AG09309 (cell line): ENCODE measurements at regions not wholly inside any gene's neighbourhood (a gene's known extent, or its start where the extent isn't known, plus 50 kb on each side); places are given as distances from the start of the nearest gene placed in this dataset.

Source experiments
- DNase-seq: peaks from one replicate; pipeline ENCODE4 v3.0.0-alpha.2; 2010; ENCODE audit warnings: low read depth
- H3K4me3 ChIP-seq: 2 replicates; pipeline ENCODE4 v1.5.1; 2011; ENCODE audit warnings: mild to moderate bottlenecking, low read depth, low read length, moderate library complexity; ENCODE audit not compliant: control insufficient read depth
- CTCF ChIP-seq: IDR thresholded peaks from 2 replicates; pipeline ENCODE4 v1.5.1; 2011; ENCODE audit warnings: mild to moderate bottlenecking, low read depth, low read length, inconsistent platforms; ENCODE audit not compliant: insufficient read depth, control insufficient read depth; ENCODE audit errors: missing control alignments

DNA sequence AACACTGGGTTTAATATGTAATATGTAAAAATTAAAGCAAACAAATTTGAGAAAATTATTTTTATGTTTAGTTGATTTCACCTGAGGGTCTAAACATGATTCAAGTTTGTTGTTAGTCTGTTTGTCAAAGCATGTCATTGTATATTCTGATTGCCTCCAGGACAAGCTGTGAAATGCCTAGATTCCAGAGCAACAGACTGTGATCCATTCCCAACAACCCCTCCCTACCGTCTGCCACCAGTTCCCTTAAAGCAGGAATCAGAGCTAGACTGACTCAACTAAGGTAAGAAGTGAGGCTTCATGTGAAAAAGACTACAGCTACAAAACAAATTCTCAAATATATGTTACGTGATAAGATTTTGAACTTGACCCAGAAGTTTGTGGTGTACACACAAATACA is 304.2 kb downstream of the RAB38 start:
- DNase-seq, result no peak
- no peak for TF ChIP-seq CTCF

GRCh38 chr11:87870086-87870485 is 305.2 kb downstream of the RAB38 start:
- H3K4me3 ChIP-seq, result no peak overlapping the region
- no peak for DNase-seq
- no peak for TF ChIP-seq CTCF

More for the DNA sequence above, 304.2 kb downstream of the RAB38 start:
- H3K4me3 ChIP-seq, result no peak overlapping the region

DNA sequence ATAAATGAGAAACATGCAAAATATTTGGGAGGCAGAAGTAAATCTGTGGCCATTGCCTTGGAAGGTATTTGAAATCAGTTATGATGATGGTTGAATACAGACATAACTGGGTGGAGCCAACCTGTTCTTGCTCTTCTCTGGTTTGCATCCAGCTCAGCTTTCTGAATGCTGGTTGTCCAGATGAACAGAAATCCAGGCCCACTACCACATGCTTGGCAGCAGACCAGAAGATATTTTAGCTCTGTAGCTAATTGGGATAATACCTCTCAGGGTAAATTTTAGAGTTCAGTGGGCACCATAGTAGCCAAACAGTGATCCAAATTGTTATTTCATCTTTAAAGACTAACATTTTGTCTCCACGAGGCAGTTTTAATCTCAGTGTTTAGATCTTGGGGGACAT is 308.3 kb downstream of the RAB38 start:
- no peak for DNase-seq
- H3K4me3 ChIP-seq, result no peak overlapping the region
- no peak for TF ChIP-seq CTCF

- no peak for TF ChIP-seq CTCF
- no peak for DNase-seq
- no peak overlapping the region for H3K4me3 ChIP-seq
These were observed 314.2 kb downstream of the RAB38 start for GRCh38 chr11:87861030-87861429.

- DNase-seq, result no peak
- H3K4me3 ChIP-seq, result no peak overlapping the region
- no peak for TF ChIP-seq CTCF
These were observed 315.6 kb downstream of the RAB38 start for GRCh38 chr11:87859636-87860035.

DNA sequence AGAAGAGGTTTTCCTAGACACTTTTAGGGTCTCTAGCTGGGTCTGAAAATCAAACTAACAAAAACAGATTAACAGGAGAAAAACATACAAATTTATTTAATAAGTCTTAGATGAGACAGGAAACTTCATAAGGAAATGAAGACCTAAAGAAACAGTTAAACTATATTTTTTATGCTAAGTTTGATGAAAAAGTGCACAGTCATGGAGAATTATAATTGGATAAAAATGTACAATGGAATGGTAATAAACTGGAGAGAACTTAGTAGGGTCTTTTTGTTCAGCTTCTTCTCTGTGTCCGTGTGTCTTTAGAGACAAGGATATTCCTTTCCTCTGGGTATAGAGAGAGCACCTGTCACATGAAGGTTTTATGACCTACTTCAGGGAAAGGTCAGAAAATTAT is 323.4 kb downstream of the RAB38 start:
- no peak overlapping the region for H3K4me3 ChIP-seq
- no peak for DNase-seq
- TF ChIP-seq CTCF, result no peak

GRCh38 chr11:87851234-87851633 is 324.0 kb downstream of the RAB38 start:
- no peak overlapping the region for H3K4me3 ChIP-seq
- peak; percentile 8 for DNase-seq
- TF ChIP-seq CTCF, result no peak
